Activated CD4-positive, CD25-positive, alpha-beta regulatory T cell treated with anti-CD3 and anti-CD28 coated beads, Interleukin-2, amount 50 U/mL, for 72 hours (primary cell): ENCODE measurements at regions not wholly inside any gene's neighbourhood (a gene's known extent, or its start where the extent isn't known, plus 50 kb on each side); places are given as distances from the start of the nearest gene placed in this dataset.

Experiments used
- DNase-seq: peaks from one replicate; pipeline ENCODE4 v3.0.0; 2021

- DNase-seq, result no peak
These were observed 897.2 kb downstream of the TBC1D22A start for GRCh38 chr22:47659467-47660223.

GRCh38 chr22:47658182-47658581 lies 895.7 kb downstream of the TBC1D22A start:
- no peak for DNase-seq

- DNase-seq, result no peak
These were observed 894.8 kb downstream of the TBC1D22A start for GRCh38 chr22:47657224-47657623.

- no peak for DNase-seq
These were observed 894.4 kb downstream of the TBC1D22A start for GRCh38 chr22:47656806-47657205.

- no peak for DNase-seq
These were observed 893.5 kb downstream of the TBC1D22A start for GRCh38 chr22:47655930-47656329.

GRCh38 chr22:47654922-47655491 lies 892.6 kb downstream of the TBC1D22A start:
- DNase-seq, result no peak

GRCh38 chr22:47653921-47654320 lies 891.5 kb downstream of the TBC1D22A start:
- no peak for DNase-seq

GRCh38 chr22:47651216-47651987 lies 889.0 kb downstream of the TBC1D22A start:
- DNase-seq, result no peak

- no peak for DNase-seq
These were observed 885.3 kb downstream of the TBC1D22A start for GRCh38 chr22:47647720-47648119.

- no peak for DNase-seq
These were observed 884.7 kb downstream of the TBC1D22A start for GRCh38 chr22:47647181-47647580.

- DNase-seq, result no peak
These were observed 883.5 kb downstream of the TBC1D22A start for GRCh38 chr22:47645923-47646322.

GRCh38 chr22:47645450-47645914 lies 883.0 kb downstream of the TBC1D22A start:
- DNase-seq, result no peak

GRCh38 chr22:47634347-47634746 lies 871.9 kb downstream of the TBC1D22A start:
- DNase-seq, result no peak

- no peak for DNase-seq
These were observed 870.7 kb downstream of the TBC1D22A start for GRCh38 chr22:47633111-47633510.

- no peak for DNase-seq
These were observed 870.3 kb downstream of the TBC1D22A start for GRCh38 chr22:47632701-47633100.

GRCh38 chr22:47631571-47632102 lies 869.2 kb downstream of the TBC1D22A start:
- DNase-seq, result no peak

- DNase-seq, result no peak
These were observed 868.5 kb downstream of the TBC1D22A start for GRCh38 chr22:47630741-47631534.

GRCh38 chr22:47629791-47630655 lies 867.6 kb downstream of the TBC1D22A start:
- DNase-seq, result no peak

- no peak for DNase-seq
These were observed 866.8 kb downstream of the TBC1D22A start for GRCh38 chr22:47629273-47629711.

- DNase-seq, result no peak
These were observed 866.2 kb downstream of the TBC1D22A start for GRCh38 chr22:47628477-47629272.
